Peyer's patch (tissue), 4 donors: ENCODE measurements at regions not wholly inside any gene's neighbourhood (a gene's known extent, or its start where the extent isn't known, plus 50 kb on each side); places are given as distances from the start of the nearest gene placed in this dataset.

ENCODE experiments used
- DNase-seq, 3 donors: peaks; one replicate each; pipeline ENCODE4 v3.0.0-alpha.2; 2017 to 2019
- H3K27ac ChIP-seq, 4 donors: fragments of 200-600 bp; sonication (generic); one replicate each; pipeline ENCODE4 v1.5.1; 2016 to 2019
- H3K27me3 ChIP-seq, 2 donors: fragments of 200-600 bp; sonication (generic); one replicate each; pipeline ENCODE4 v1.5.1; 2019
- H3K36me3 ChIP-seq, 3 donors: fragments of 200-600 bp; sonication (generic); one replicate each; pipeline ENCODE4 v1.5.1; 2016 to 2019
- H3K4me1 ChIP-seq, 4 donors: fragments of 200-600 bp; sonication (generic); one replicate each; pipeline ENCODE4 v1.5.1; 2016 to 2019
- H3K4me3 ChIP-seq, 4 donors: fragments of 200-600 bp; sonication (generic); 1 replicate in 3 of 4; 2 replicates in 1 of 4; pipeline ENCODE4 v1.5.1; 2016 to 2019; ENCODE audit warnings: mild to moderate bottlenecking in 1 of 4
- H3K9me3 ChIP-seq, 4 donors: fragments of 200-600 bp; sonication (generic); one replicate each; pipeline ENCODE4 v1.5.1; 2016 to 2019; ENCODE audit warnings: mild to moderate bottlenecking in 1 of 4
- CTCF ChIP-seq, 6 experiments: fragments of 450-650 bp in 4 of 6; fragments of 200-600 bp in 2 of 6; sonication (generic) in 1 of 6; IDR thresholded peaks; one replicate each; pipeline ENCODE4 v1.5.1; 2017 to 2019; ENCODE audit warnings: antibody characterized with exemption in 6 of 6, mild to moderate bottlenecking in 3 of 6, moderate library complexity in 1 of 6
- POLR2A ChIP-seq, 2 donors: fragments of 450-650 bp; IDR thresholded peaks; one replicate each; pipeline ENCODE4 v1.5.1; 2017; ENCODE audit warnings: antibody characterized with exemption in 2 of 2, mild to moderate bottlenecking in 2 of 2, moderate library complexity in 2 of 2

GRCh38 chr20:56924292-56925081, 295.4 kb downstream of the TFAP2C start:
- Histone ChIP-seq H3K27ac (no peak overlapping the region), H3K4me1 (peaks cover 0 to 9% (median 0%) of the 10 kb centered on the region in 4 donors), H3K9me3 (no peaks in the 10 kb centered on the region), H3K36me3 (no peaks in the 10 kb centered on the region), H3K27me3 (peaks cover 0 to 20% of the 10 kb centered on the region in 2 donors), H3K4me3 (no peak overlapping the region)
- TF ChIP-seq POLR2A (IDR thresholded peaks at IDR 0.05) (no peak), CTCF (IDR thresholded peaks at IDR 0.05) (no peak)
- no peak for DNase-seq

- peak overlapping the region in 2 of 4 donors; percentile 17 to 18 for H3K4me3 ChIP-seq
- H3K4me1 ChIP-seq = peaks cover 0 to 9% (median 0%) of the 10 kb centered on the region in 4 donors
- TF ChIP-seq POLR2A (IDR thresholded peaks at IDR 0.05) = no peak
- no peak for TF ChIP-seq CTCF (IDR thresholded peaks at IDR 0.05)
- H3K9me3 ChIP-seq = no peaks in the 10 kb centered on the region
- no peak for DNase-seq
- H3K27ac ChIP-seq = no peak overlapping the region
- H3K36me3 ChIP-seq = no peaks in the 10 kb centered on the region
- H3K27me3 ChIP-seq = peaks cover 0 to 20% of the 10 kb centered on the region in 2 donors
Observed at GRCh38 chr20:56925082-56925830, 296.1 kb downstream of the TFAP2C start.

- no peak for DNase-seq
- peaks cover 0 to 9% (median 0%) of the 10 kb centered on the region in 4 donors for H3K4me1 ChIP-seq
- peak overlapping the region in 1 of 4 donors; percentile 18 for H3K4me3 ChIP-seq
- H3K36me3 ChIP-seq = no peaks in the 10 kb centered on the region
- TF ChIP-seq POLR2A (IDR thresholded peaks at IDR 0.05) (no peak), CTCF (IDR thresholded peaks at IDR 0.05) (no peak)
- no peaks in the 10 kb centered on the region for H3K9me3 ChIP-seq
- no peak overlapping the region for H3K27ac ChIP-seq
- peaks cover 0 to 20% of the 10 kb centered on the region in 2 donors for H3K27me3 ChIP-seq
Observed at GRCh38 chr20:56925831-56926170, 296.7 kb downstream of the TFAP2C start.

- no peak for TF ChIP-seq POLR2A (IDR thresholded peaks at IDR 0.05)
- no peak for TF ChIP-seq CTCF (IDR thresholded peaks at IDR 0.05)
- peaks cover 0 to 20% of the 10 kb centered on the region in 2 donors for H3K27me3 ChIP-seq
- peaks cover 0 to 9% (median 0%) of the 10 kb centered on the region in 4 donors for H3K4me1 ChIP-seq
- no peak for DNase-seq
- no peak overlapping the region for H3K4me3 ChIP-seq
- H3K27ac ChIP-seq = no peak overlapping the region
- no peaks in the 10 kb centered on the region for H3K9me3 ChIP-seq
- no peaks in the 10 kb centered on the region for H3K36me3 ChIP-seq
Observed at GRCh38 chr20:56926501-56926900, 297.4 kb downstream of the TFAP2C start.

GRCh38 chr20:56927127-56927526, 298.0 kb downstream of the TFAP2C start:
- peaks cover 0 to 9% (median 0%) of the 10 kb centered on the region in 4 donors for H3K4me1 ChIP-seq
- TF ChIP-seq POLR2A (IDR thresholded peaks at IDR 0.05) = no peak
- H3K36me3 ChIP-seq = no peaks in the 10 kb centered on the region
- H3K27me3 ChIP-seq = peaks cover 0 to 20% of the 10 kb centered on the region in 2 donors
- no peak overlapping the region for H3K4me3 ChIP-seq
- no peaks in the 10 kb centered on the region for H3K9me3 ChIP-seq
- no peak for DNase-seq
- H3K27ac ChIP-seq = no peak overlapping the region

- Histone ChIP-seq H3K27ac (no peak overlapping the region), H3K4me3 (no peak overlapping the region), H3K27me3 (peaks cover 0 to 20% of the 10 kb centered on the region in 2 donors), H3K9me3 (no peaks in the 10 kb centered on the region), H3K36me3 (no peaks in the 10 kb centered on the region), H3K4me1 (peaks cover 0 to 9% (median 0%) of the 10 kb centered on the region in 4 donors)
- DNase-seq = no peak
- TF ChIP-seq POLR2A (IDR thresholded peaks at IDR 0.05) (no peak), CTCF (IDR thresholded peaks at IDR 0.05) (no peak)
Observed at GRCh38 chr20:56928007-56928406, 298.9 kb downstream of the TFAP2C start.
